NCI-H446 treated with DMSO at 0.1 percent for 48 hours (cell line): ENCODE measurements at regions not wholly inside any gene's neighbourhood (a gene's known extent, or its start where the extent isn't known, plus 50 kb on each side); places are given as distances from the start of the nearest gene placed in this dataset.
A peak's percentile ranks its signal among the peaks of the same experiment; 100 is the strongest.

Experiments used
- DNase-seq: peaks from one replicate; lab custom pipeline; 2025; lab: John Stamatoyannopoulos, UW

DNA sequence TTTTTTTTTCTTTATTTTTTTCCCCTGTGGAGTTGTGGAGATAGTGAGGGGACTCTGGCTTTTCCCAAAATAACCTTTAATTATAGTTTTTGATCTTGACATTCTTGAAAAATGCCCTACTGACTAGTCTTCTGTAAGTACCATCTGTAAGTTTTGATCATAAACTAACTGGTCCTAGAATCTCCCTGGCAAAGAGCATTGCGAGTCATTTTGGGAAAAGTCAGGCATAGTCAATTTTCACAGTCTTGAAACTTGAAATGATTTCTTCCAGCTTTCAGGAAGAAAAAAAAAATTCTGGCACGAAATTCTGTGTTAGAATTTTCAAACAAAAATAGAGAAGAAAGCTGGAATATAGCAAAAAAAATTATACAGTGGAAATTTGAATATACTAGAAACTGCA is 181.2 kb upstream of the SNX7 start:
- DNase-seq = no peak

GRCh38 chr1:98478121-98478520 is 183.4 kb upstream of the SNX7 start:
- peak; percentile 45 for DNase-seq

- no peak for DNase-seq
Measured at GRCh38 chr1:98472878-98473277, 188.6 kb upstream of the SNX7 start.

- DNase-seq = no peak
Measured at GRCh38 chr1:98471633-98472032, 189.9 kb upstream of the SNX7 start.

DNA sequence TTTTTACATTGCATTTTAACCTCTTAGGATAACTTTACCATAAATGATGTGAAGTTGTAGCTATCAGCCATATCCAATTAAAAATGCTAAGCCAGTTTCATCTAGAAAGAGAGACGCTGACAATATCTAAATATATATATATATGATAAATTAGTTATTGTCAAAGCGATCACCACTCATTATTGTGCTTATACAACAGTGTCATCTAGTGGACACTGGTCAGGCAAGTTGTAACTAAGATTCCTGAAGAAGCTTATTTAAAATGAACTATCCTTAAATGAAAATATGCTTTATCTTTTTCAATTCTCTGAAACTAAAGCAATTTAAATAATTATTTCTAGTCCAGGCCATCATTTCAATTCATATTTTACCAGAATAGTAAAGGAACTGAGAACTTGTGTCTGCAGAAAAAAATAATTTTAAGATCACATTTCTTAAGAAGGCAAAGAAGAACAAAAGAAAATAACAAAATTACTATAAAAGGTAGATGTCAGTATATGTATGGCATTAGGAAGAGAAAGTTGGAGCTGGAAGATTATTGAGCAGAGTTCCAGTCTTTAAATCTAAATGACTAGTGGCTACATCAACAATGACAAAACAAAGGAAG is 193.3 kb upstream of the SNX7 start:
- peak; percentile 79 for DNase-seq

DNA sequence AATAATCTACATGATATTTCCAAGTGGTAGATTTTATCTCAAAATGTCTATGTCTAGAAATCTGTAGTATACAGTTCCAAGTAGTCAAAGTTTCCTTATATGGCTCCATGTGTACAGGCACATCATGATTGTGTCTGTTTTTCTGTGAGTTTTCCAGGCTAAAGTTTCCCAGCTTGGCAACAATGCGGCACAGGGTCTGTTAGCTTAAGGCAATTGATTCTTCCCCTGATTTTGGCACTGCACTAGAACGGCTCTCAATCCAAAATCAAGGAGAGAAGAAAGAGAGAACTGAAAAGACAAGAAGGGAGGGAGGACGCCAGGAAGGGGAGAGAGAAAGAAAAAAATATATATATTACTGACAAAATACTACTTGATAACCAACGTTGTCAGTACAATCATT is 193.9 kb upstream of the SNX7 start:
- peak; percentile 80 for DNase-seq

DNA sequence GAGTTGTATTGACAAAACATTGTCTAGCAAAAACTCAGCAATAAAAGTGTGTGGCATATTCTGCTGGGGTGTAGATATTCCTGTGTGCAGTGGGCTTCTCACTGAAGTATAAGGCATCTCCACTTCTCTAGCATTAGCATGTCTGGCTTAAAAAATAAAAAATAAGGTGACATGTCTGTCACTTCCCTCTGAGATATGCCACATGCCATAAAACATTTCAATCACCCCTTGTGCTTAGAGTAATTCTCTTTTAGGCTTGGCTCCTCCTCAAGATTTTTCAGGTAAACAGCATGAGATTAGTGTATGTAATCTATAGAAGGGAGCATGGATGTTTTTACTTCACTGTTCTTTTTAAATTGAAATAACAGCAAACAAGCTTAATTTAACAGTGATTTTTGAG is 194.4 kb upstream of the SNX7 start:
- no peak for DNase-seq

GRCh38 chr1:98461873-98462385 is 199.6 kb upstream of the SNX7 start:
- no peak for DNase-seq

DNA sequence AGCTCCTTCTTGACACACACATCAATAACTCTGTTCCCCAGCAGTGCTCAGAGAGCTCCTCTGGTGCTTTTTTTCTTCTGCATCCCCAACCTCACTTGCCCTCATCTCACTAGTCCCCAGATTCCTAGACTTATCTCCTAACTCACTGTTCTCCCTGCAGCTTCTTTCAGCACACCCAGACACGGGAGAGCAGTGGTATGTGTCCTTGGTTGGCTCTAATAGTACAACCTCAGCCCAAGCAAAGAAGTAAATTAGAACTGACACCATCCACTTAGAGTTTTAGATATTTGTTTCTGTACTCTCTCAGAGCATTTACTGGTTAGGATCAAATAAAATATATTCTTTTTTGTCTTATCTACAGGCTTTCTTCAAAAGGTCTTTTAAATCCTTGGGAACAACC is 201.4 kb upstream of the SNX7 start:
- DNase-seq = no peak

DNA sequence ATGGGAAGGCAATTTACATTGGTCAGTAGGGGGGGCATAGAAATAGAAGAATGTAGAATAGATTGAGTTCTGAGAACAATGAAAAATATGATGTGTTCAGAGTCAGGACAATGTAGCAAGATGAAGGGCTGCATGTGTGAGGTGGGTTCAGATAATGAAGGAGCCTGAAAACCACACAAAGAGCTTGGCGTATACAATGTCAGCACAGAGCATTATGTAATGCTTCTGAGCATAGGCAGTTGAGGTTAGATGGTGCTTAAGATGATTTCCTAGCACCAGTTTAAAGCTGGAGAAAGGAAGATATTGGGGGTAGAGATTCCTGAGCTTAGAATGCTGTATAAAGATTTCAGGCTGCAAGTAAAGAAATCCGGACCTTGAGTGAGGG is 202.0 kb upstream of the SNX7 start:
- no peak for DNase-seq

- DNase-seq = no peak
Measured at GRCh38 chr1:98458511-98459485, 202.7 kb upstream of the SNX7 start.

DNA sequence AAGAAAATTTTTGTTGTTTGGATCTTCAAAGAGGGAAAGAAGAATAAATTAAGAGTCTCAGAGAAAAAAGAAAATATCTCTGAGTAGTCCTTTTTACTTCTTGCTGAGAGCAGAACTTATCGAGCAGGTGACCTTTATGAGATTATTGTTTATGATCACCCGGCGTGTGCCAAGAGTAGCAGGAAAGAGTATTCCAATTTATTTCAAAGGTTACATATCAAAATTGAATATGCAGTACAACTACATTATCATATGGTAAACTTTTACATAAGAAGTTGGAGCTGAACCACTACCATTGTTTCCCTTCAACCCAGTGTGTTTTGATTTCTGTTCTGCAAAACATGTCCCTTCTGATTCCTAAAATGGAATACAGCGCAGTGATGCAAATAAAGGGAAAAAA is 204.3 kb upstream of the SNX7 start:
- no peak for DNase-seq

DNA sequence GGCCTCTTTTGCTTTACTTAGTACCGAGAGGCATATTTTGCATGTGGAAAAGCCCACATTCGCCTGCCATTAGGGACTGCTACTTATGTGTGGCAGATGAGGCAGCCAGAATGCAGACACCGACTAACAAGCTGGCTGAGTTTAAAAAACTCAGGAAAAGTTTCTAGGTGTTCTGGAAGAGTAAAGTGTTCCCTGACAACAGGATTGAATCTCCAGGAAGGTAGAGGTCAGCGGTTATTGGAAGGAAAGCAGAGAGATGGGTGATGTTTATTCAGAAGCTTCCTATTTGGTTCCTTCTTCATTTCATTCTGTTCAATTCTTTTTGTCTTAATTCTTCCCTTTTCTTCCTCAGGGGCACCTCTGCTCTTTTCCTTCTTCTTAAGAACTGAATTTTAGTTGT is 206.9 kb upstream of the SNX7 start:
- DNase-seq = no peak

- DNase-seq = no peak
Measured at GRCh38 chr1:98453066-98453465, 208.5 kb upstream of the SNX7 start.

DNA sequence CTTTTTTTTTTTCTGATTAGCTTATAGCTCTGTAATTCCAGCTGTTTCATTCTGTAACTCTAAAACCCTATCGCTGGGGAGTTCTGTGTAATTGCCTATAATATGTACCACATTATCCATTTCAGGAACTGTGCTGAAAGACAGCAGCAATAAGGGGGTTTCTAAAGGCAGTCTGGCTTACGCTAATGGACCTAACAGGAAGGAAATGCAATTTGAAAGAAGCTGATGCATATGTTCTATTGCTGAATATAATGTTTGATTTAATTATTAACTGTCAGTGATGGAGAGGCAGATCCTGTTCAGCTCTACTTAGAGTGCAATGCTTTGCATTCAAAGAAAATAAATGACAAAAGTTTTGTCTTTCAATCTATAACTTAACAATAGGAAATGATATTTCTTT is 209.4 kb upstream of the SNX7 start:
- DNase-seq = no peak

GRCh38 chr1:98441281-98441680 is 220.2 kb upstream of the SNX7 start:
- DNase-seq = no peak

DNA sequence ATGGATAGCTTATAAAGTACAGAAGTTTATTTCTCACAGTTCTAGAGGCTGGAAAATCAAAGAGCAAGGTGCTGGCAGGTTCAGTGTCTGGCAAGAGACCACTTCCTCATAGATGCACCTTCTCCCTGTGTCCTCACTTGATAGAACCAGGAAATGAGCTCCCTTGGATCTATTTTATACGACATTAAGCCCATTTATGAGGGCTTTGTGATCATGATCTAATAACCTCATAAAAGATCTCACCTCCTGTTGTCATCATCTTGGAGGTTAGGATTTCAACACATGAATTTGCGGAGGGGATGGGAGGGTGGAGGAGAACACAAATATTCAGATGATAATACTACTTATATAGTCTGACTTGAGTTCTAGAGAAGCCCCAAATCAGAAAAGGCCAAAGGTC is 222.1 kb upstream of the SNX7 start:
- no peak for DNase-seq

- no peak for DNase-seq
Measured at GRCh38 chr1:98437540-98437939, 224.0 kb upstream of the SNX7 start.

- no peak for DNase-seq
Measured at GRCh38 chr1:98437011-98437410, 224.5 kb upstream of the SNX7 start.

DNA sequence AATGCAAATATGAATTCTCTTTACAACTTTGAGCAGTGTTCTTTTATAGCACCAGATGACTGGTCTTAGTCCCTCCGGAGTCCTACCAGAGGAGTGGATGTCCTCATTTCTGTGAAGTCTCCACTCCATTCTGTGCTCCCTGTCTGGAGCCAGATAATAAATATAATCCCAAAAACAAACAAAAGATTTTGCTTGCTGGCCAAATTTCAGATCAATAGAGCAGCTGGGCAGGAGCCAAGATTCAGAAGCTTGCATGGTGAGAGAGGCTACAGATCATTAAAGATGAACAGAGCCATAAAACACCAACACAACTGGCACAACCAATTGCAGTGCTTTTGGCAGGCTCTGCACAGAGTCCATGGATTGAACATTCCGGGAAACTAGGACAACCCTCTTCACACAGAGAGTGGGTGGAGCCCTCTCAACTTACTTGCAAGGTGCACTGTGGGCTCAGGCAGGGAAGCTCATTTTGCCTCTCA is 231.5 kb upstream of the SNX7 start:
- peak; percentile 99 for DNase-seq

DNA sequence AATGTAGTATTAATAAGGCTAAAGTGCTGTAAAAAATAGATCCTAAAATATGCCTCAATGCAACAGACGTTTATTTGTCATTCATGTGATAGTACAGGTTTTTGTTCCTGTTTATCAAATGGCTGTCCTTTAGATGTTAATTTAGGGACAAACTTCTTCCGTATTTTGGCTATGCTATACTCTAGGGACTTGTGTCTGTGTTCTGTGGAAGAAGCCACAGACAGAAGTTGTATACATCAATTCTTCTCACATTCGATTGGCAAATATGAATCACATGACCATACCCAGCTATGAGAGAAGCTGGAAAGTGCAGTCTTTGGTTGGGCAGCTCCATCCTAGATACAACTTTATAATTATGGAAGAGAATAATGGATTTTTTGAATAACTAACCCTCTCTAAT is 232.7 kb upstream of the SNX7 start:
- no peak for DNase-seq

- DNase-seq = no peak
Measured at GRCh38 chr1:98427664-98428063, 233.9 kb upstream of the SNX7 start.

DNA sequence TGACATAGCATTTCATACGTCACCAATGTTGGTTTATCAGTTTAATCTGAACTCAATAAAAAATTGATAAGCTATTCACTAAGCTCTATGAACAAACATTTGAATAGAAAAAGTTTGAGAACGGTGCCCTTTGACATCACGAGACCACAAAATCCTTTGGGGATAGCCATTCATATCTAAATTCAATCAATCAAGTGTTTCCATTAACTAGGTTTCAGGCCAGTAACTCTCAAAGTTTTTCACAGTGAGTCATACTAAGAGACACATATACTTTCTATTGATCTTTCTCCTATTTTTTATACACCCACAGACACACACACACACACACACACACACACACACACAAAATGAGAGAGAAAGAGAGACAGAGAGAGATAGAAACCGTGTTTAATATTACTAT is 235.4 kb upstream of the SNX7 start:
- DNase-seq = no peak
